Astrocyte of the hippocampus (primary cell): ENCODE measurements at regions not wholly inside any gene's neighbourhood (a gene's known extent, or its start where the extent isn't known, plus 50 kb on each side); places are given as distances from the start of the nearest gene placed in this dataset.

ENCODE experiments used
- DNase-seq: peaks from one replicate; pipeline ENCODE4 v3.0.0; 2011; ENCODE audit warnings: low read depth, low spot score

- DNase-seq = no peak
These were observed 104.6 kb downstream of the LACC1 start for GRCh38 chr13:43984292-43984691.

- DNase-seq = no peak
These were observed 105.8 kb downstream of the LACC1 start for GRCh38 chr13:43985422-43986072.

GRCh38 chr13:43986421-43986981, 106.8 kb downstream of the LACC1 start:
- DNase-seq = peak; percentile 11

- DNase-seq = peak; percentile 20
These were observed 108.6 kb downstream of the LACC1 start for GRCh38 chr13:43988302-43988701.

- DNase-seq = no peak
These were observed 110.3 kb downstream of the LACC1 start for GRCh38 chr13:43990021-43990420.

DNA sequence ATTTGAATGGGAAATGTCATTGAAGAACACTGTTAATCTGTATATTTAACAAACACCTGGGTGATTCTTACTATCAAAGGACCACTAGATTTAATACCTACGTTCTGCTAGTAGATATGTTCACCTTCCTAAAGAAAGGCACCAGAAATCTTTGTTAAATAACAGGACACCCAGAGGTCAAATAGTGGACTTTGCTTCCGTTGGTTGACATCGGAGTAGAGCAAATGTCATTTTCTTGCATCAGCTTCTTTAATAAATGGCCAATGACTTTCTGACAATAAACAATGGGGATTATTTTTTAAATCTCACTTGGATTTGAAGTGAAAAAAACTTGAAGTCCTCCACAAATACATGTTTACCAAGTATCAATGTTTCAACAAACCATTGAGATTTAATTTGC, 111.1 kb downstream of the LACC1 start:
- no peak for DNase-seq

GRCh38 chr13:43991773-43992201, 112.1 kb downstream of the LACC1 start:
- no peak for DNase-seq

GRCh38 chr13:43992211-43992610, 112.5 kb downstream of the LACC1 start:
- no peak for DNase-seq

GRCh38 chr13:43994999-43995859, 115.5 kb downstream of the LACC1 start:
- DNase-seq = no peak

- no peak for DNase-seq
These were observed 116.5 kb downstream of the LACC1 start for GRCh38 chr13:43996221-43996620.

DNA sequence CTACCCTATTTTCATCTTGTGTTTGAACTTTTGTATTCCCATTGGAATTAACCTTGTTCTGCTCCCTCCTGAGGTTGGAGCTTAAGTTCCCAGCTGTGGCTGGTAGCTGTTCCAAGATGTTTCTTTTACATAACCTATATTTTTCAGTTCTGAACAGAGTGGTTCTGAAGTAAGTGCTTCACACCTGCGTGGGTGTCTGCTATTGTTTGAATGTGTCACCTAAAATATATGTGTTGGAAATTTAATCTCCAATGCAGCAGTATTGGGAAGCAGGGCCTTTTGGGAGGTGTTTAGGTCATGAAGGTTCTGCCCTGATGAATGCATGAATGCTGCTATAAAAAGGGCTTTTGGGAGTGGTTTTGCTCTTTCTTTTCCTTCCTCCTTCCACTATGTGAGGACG, 123.8 kb downstream of the LACC1 start:
- no peak for DNase-seq

DNA sequence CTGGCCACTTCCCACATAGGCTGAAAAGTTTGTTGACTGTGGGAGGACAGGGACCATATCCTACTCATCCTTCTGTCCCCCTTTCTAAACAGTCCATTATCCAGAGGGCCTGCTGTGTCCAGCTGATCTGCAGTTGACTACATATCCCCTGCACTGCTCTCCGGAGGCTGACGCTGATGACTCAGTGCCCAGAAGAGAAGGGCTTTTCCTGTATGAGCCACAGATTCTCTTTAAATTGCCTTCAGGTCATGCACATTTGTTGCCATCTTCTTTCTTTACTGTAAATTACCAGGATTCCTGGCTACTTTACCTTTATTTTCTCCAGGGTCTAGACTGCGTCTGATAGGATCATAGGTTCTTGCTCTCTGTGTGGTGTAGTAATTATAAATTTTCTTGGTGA, 125.2 kb downstream of the LACC1 start:
- peak; percentile 69 for DNase-seq

- no peak for DNase-seq
These were observed 127.7 kb downstream of the LACC1 start for GRCh38 chr13:44007451-44007850.

DNA sequence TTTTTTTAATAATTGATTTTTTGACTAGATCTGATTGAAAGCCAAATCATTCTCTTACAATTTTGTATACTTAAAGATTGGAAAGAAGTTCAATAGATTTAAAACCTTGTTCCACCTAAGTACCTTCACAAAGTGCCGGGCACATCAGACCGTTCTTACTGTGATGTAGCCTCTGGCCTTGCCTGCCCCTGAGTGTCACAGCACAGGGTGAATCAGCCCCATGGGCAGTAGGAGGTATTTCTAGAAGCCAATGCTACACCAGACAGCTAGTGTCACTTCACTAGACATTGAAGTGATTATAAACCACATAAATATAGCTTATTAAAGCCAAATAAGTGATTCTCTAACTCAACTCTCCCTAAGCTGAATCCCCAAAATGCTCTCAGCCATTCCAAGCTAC, 131.3 kb downstream of the LACC1 start:
- DNase-seq = peak; percentile 62

DNA sequence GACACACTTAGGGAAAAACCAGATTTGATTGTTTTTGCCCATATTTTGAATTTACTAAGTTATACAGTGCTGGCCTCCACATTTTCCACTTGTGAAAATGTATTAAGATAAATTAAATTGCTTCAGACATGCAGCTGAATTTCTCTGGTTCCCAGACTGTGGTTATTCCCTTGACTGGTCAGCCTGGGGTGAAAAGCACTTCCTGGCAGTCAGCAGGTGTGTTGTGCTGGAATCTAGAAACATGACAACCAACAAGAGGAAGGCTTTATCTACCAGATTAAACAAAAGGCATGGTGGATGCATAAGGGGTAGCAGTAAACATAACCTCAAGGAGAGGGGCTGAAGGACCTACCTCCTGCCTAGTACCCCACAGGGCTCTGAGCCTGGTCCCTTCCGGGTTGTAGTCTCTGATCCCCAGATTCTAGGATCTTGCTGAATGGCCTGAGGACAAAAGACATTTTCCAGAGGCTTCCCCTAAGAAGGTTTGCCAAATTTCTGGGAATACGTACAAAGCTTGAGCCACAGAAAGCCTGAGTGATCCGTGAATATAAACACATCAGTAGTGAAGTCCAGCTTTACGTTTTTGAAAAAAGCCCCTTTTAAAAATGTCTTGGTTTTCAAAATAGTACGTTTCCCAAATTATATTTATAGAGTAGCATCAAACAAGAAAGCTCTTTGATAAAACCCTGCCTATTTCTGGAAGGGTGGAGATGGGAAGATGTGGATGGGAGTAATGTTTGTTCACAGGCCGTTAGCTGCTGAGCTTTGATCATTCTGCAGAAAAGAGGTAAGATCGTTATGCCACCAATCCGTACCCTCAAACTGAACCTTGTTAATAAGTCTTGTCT, 133.4 kb downstream of the LACC1 start:
- peak; percentile 71 for DNase-seq

- DNase-seq = peak; percentile 80
These were observed 134.1 kb downstream of the LACC1 start for GRCh38 chr13:44013758-44014291.

DNA sequence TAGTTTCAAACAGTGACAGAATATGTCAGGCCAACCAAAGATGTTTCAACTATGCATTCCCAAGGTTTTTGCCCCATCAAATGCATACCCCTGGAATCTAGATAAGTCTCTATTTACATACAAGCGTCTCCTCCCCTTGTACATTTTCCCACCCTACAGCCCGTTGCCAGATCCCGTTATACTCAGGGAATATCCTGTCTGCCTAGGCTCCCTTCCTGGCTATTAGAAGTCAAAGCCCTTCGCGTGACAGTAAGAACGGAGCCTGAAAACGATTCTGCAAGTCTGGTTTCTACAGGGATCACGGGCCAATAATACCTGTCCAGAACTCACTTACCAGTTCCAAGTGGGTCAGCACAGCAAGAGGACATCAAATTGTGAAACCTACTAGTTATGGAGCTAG, 134.8 kb downstream of the LACC1 start:
- no peak for DNase-seq

DNA sequence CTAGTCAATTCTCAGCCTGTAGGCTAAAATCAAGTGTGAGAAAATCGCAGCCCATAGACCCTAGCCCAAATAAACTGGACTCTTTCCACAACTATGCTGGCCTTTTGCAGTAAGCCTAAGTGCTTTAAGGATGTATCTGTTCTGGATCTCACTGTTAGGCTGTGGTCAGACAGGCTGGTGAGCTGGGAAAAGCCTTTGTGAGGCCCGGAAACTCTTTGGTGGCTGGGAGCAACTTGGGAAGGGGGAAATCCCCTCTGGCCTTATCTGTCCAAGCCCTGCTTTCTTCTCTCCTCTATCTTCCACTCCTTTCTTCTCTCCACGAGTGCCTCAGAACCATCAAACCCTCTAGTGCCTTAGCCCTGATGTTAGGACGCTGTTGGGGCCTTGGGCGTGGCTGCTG, 135.4 kb downstream of the LACC1 start:
- no peak for DNase-seq

DNA sequence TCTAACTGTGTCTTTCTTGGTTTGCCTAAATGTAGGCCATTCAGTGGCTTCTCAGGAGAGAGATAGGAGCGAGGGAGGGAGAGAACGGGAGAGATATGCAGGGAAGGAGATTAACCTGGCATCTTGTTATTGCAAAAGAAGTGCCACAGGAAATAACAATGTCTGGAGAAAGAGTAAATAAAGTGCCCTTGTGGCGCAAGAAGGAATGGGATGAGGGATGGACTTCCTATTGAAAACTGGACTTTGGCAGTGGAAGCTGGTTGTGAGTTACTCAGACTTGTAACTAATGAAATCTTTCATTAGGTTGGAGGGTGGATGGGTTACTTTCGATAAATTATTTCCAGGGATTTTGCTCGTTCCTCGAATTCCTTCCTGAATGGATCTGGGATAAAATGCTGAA, 136.1 kb downstream of the LACC1 start:
- no peak for DNase-seq

DNA sequence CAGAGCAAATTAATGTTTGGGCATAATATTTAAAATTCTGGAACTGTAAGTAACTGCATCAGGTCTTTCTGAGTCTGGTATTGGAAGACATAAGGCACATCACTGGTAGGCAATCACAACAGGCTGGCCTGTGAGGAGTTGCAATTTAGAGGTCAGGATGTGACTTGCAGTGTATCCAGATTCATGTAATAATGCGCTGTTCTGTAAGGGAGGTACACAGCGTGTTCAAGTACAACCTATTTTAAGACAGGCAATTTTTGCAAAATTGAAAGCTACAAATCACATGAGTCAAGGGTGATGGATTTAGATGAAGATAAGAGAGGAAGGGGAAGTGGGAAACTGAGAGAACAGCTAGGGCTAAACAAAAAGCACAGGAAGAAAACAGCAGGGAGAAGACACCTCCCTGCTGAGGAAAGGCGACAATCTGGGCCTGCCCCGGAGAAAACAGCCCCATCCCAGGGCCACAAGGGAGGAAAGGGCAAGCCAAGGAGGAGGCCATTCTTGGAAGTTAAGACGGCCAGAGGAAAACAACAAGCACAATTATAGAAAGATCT, 138.1 kb downstream of the LACC1 start:
- DNase-seq = no peak

- no peak for DNase-seq
These were observed 139.9 kb downstream of the LACC1 start for GRCh38 chr13:44019651-44020050.
